Panc1 (cell line): ENCODE measurements at regions not wholly inside any gene's neighbourhood (a gene's known extent, or its start where the extent isn't known, plus 50 kb on each side); places are given as distances from the start of the nearest gene placed in this dataset.
"Not testable (repeated sequence)": the region's sequence is repeated elsewhere in the genome, so short reads cannot be mapped to it uniquely, and the experiment has no call there.

Experiments
- ATAC-seq: fragments of 200-7000 bp; cut with Tn5 transposase; 2 replicates; pipeline ENCODE4 v1.9.1; 2020; ENCODE audit warnings: mild to moderate bottlenecking, moderate library complexity
- BruUV-seq: library from RNA; stranded (reverse); fragments of 400-500 nt; replicated peaks from 2 replicates; lab custom pipeline; 2021; lab: Mats Ljungman, UMichigan
- CTCF ChIA-PET: fragments of 300-600 bp; sonication (Branson Sonifier 250); formaldehyde crosslinking; loops from one replicate; lab custom pipeline; 2022; ENCODE audit warnings: antibody characterized with exemption; lab: Charles Lee
- POLR2A ChIA-PET: fragments of 300-600 bp; sonication (Branson Sonifier 250); formaldehyde crosslinking; loops from one replicate; lab custom pipeline; 2022; ENCODE audit warnings: antibody characterized with exemption; lab: Charles Lee
- DNase-seq: peaks from one replicate; pipeline ENCODE4 v3.0.0-alpha.2; 2010; ENCODE audit warnings: low read depth, low spot score
- H3K27ac ChIP-seq: 2 replicates; pipeline ENCODE4 v1.5.1; 2011; ENCODE audit warnings: mild to moderate bottlenecking, low read length, inconsistent platforms
- H3K27me3 ChIP-seq: fragments of 200-500 bp; sonication (Bioruptor generic); 2 replicates; pipeline ENCODE4 v1.6.0; 2014; ENCODE audit warnings: low read length, inconsistent platforms; ENCODE audit not compliant: control insufficient read depth, insufficient read depth
- H3K36me3 ChIP-seq: fragments of 200-500 bp; sonication (Bioruptor generic); 2 replicates; pipeline ENCODE4 v1.5.1; 2014; ENCODE audit warnings: inconsistent platforms, mild to moderate bottlenecking, low read length, moderate library complexity; ENCODE audit not compliant: control insufficient read depth, insufficient read depth
- H3K4me1 ChIP-seq: 2 replicates; pipeline ENCODE4 v1.5.1; 2011; ENCODE audit warnings: inconsistent platforms, mild to moderate bottlenecking, low read length, moderate library complexity; ENCODE audit not compliant: control insufficient read depth, insufficient read depth
- H3K4me3 ChIP-seq, 2 experiments: 2 replicates each; pipeline ENCODE4 v1.5.1; 2011 to 2012; ENCODE audit warnings: low read depth in 2 of 2, low read length in 2 of 2, mild to moderate bottlenecking in 2 of 2, inconsistent platforms in 1 of 2, moderate library complexity in 1 of 2
- H3K9me3 ChIP-seq: fragments of 200-500 bp; sonication (Bioruptor generic); 2 replicates; pipeline ENCODE4 v1.5.1; 2014; ENCODE audit warnings: low read depth, mild to moderate bottlenecking, inconsistent platforms, low read length, moderate library complexity; ENCODE audit not compliant: control insufficient read depth, insufficient read depth
- POLR2AphosphoS5 ChIP-seq: IDR thresholded peaks from 2 replicates; pipeline ENCODE4 v1.6.1; 2012; ENCODE audit warnings: mild to moderate bottlenecking, low read depth, low read length, moderate library complexity
- SIN3A ChIP-seq: IDR thresholded peaks from 2 replicates; pipeline ENCODE4 v1.6.1; 2012; ENCODE audit warnings: low read depth, mild to moderate bottlenecking, low read length, moderate library complexity, borderline replicate concordance; ENCODE audit not compliant: insufficient read depth
- TCF7L2 ChIP-seq: IDR thresholded peaks from 2 replicates; pipeline ENCODE4 v1.6.1; 2011; ENCODE audit warnings: mild to moderate bottlenecking, low read depth, low read length, inconsistent platforms
- in situ Hi-C: cut with HindIII; loops from 2 replicates; pipeline ENCODE4 v1.10.0; 2016; ENCODE audit warnings: low sequenced_read_pairs, low pct_unique_long_range_greater_than_20kb
- intact Hi-C: fragments of 100-400 bp; cut with micrococcal nuclease; formaldehyde crosslinking; loops from one replicate; pipeline ENCODE4 v1.10.0; 2022; ENCODE audit not compliant: unreplicated experiment
- TF ChIP-seq, protein P1 (sequence below): fragments of 450-650 bp; IDR thresholded peaks from 2 replicates; pipeline ENCODE4 v1.5.1; 2017; ENCODE audit warnings: mild to moderate bottlenecking
- TF ChIP-seq, protein P2 (sequence below), 2 experiments: IDR thresholded peaks; 2 replicates each; pipeline ENCODE4 v1.6.1; 2011 to 2012; ENCODE audit warnings: low read depth in 2 of 2, control low read depth in 1 of 2, low read length in 1 of 2, mild to moderate bottlenecking in 1 of 2, moderate library complexity in 1 of 2; ENCODE audit not compliant: insufficient read depth in 1 of 2

DNA sequence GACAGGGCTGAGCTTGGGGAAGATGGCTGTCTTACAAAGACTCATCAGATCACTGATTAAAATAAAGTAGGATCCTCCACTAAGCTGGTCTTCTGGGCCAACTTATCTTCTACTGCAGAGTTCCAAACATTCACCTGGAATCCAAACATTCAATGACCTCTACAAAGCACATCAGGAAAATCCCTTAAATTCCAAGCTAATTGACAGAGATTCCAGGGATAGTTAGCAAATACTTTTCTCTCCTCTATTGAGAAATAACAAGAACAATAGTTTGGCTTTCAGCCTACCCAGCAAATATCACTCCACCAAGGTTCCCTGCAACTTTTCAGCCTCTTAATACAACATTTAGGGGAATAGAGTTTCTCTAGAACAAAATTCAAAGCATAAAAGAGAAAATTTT lies 140.6 kb upstream of the LIFR start:
- no peak overlapping the region for H3K4me3 ChIP-seq
- POLR2A ChIA-PET, result no interaction called here
- H3K36me3 ChIP-seq, result no peaks in the 10 kb centered on the region
- intact Hi-C loops, result no loop called here
- TF ChIP-seq SIN3A (no peak), TCF7L2 (peak; percentile 22; the same call in 1 of the 2 replicates)
- in situ Hi-C loops, result no loop called here
- CTCF ChIA-PET, result no interaction called here
- peaks cover 21% of the 10 kb centered on the region for H3K4me1 ChIP-seq
- ATAC-seq, result 0 out of 2 replicates have a peak, but pooled peaks have one; percentile 43
- no peak for DNase-seq
- no peaks in the 10 kb centered on the region for H3K9me3 ChIP-seq
- peak overlapping the region; percentile 75; the same call in 1 of the 2 replicates for H3K27ac ChIP-seq
- no TSS peak for BruUV-seq
- H3K27me3 ChIP-seq, result no peaks in the 10 kb centered on the region

DNA sequence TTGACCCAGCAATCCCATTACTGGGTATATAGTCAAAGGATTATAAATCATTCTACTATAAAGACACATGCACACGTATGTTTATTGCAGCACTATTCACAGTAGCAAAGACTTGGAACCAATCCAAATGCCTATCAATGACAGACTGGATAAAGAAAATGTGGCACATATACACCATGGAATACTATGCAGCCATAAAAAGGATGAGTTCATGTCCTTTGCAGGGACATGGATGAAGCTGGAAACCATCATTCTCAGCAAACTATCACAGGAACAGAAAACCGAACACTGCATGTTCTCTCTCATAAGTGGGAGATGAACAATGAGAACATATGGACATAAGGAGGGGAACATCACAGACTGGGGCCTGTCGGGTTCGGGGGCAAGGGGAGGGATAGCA lies 140.3 kb upstream of the OSMR start:
- H3K36me3 ChIP-seq, DNase-seq, ATAC-seq, H3K9me3 ChIP-seq, H3K27me3 ChIP-seq, BruUV-seq, intact Hi-C loops, CTCF ChIA-PET, in situ Hi-C loops, POLR2A ChIA-PET, H3K4me3 ChIP-seq, H3K27ac ChIP-seq: not testable (repeated sequence)
- peaks cover 20% of the 10 kb centered on the region for H3K4me1 ChIP-seq

DNA sequence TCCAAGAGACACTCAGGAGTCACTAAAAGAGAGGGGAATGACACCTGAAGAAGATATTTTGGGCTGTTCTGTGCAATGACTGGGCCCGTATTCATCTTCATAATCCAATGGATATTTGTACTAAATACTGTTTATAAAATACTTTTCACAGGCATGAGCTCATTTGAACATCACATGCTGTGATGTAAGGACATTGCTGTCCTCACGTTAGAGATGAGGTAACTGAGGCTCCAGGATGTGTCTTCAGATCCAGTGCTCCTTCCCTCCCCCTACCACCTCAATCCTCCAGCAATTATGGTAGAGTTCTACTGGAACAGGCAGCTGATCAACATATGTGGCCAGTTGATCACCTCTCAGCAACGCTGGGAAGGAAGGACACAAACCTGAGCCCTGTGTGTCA lies 139.4 kb upstream of the OSMR start:
- no peak overlapping the region for H3K4me3 ChIP-seq

More for the DNA sequence above, 139.4 kb upstream of the OSMR start:
- H3K36me3 ChIP-seq, result no peaks in the 10 kb centered on the region
- ChIA-PET CTCF (no interaction called here), POLR2A (no interaction called here)
- intact Hi-C loops (no loop called here), in situ Hi-C loops (no loop called here)
- peak overlapping the region; percentile 67 for H3K27ac ChIP-seq
- H3K27me3 ChIP-seq, result no peaks in the 10 kb centered on the region
- H3K9me3 ChIP-seq, result no peaks in the 10 kb centered on the region
- no TSS peak for BruUV-seq
- DNase-seq (no peak), ATAC-seq (no peak)
- H3K4me1 ChIP-seq, result peaks cover 20% of the 10 kb centered on the region
- TF ChIP-seq POLR2AphosphoS5 (no peak), SIN3A (no peak), TCF7L2 (no peak)
- TF ChIP-seq, protein P1, sequence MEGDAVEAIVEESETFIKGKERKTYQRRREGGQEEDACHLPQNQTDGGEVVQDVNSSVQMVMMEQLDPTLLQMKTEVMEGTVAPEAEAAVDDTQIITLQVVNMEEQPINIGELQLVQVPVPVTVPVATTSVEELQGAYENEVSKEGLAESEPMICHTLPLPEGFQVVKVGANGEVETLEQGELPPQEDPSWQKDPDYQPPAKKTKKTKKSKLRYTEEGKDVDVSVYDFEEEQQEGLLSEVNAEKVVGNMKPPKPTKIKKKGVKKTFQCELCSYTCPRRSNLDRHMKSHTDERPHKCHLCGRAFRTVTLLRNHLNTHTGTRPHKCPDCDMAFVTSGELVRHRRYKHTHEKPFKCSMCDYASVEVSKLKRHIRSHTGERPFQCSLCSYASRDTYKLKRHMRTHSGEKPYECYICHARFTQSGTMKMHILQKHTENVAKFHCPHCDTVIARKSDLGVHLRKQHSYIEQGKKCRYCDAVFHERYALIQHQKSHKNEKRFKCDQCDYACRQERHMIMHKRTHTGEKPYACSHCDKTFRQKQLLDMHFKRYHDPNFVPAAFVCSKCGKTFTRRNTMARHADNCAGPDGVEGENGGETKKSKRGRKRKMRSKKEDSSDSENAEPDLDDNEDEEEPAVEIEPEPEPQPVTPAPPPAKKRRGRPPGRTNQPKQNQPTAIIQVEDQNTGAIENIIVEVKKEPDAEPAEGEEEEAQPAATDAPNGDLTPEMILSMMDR, result no peak
- TF ChIP-seq, protein P2, sequence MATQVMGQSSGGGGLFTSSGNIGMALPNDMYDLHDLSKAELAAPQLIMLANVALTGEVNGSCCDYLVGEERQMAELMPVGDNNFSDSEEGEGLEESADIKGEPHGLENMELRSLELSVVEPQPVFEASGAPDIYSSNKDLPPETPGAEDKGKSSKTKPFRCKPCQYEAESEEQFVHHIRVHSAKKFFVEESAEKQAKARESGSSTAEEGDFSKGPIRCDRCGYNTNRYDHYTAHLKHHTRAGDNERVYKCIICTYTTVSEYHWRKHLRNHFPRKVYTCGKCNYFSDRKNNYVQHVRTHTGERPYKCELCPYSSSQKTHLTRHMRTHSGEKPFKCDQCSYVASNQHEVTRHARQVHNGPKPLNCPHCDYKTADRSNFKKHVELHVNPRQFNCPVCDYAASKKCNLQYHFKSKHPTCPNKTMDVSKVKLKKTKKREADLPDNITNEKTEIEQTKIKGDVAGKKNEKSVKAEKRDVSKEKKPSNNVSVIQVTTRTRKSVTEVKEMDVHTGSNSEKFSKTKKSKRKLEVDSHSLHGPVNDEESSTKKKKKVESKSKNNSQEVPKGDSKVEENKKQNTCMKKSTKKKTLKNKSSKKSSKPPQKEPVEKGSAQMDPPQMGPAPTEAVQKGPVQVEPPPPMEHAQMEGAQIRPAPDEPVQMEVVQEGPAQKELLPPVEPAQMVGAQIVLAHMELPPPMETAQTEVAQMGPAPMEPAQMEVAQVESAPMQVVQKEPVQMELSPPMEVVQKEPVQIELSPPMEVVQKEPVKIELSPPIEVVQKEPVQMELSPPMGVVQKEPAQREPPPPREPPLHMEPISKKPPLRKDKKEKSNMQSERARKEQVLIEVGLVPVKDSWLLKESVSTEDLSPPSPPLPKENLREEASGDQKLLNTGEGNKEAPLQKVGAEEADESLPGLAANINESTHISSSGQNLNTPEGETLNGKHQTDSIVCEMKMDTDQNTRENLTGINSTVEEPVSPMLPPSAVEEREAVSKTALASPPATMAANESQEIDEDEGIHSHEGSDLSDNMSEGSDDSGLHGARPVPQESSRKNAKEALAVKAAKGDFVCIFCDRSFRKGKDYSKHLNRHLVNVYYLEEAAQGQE (IDR thresholded peaks at IDR 0.05; ENCODE audit: insufficient read depth in 1 of 2, low read depth in 2 of 2, low read length in 1 of 2), result no peak
